ENCODE measurements at regions not wholly inside any gene's neighbourhood (a gene's known extent, or its start where the extent isn't known, plus 50 kb on each side); places are given as distances from the start of the nearest gene placed in this dataset.

DNA sequence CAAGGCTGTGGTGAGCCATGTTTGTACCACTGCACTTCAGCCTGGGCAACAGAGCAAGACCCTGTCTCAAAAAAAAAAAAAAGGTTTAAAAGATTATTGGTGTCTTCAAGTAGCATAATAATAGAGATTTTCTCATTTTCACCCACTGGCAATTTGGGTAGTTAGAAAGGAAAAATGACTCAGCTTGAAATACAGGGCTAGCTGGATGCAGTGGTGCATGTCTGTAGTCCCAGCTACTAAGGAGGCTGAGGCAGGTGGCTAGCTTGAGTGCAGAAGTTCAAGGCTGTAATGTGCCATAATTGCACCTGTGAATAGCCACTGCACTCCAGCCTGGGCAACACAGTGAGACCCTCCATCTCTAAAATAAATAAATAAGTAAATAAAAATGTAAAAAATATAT lies 111.1 kb downstream of the ARRDC3 start:
- DNase-seq (ENCODE audit: low spot score) = no peak
- no peaks in the 10 kb centered on the region for H3K4me1 ChIP-seq (ENCODE audit: control insufficient read depth in 2 of 2, insufficient read depth in 1 of 2, low read depth in 1 of 2, low read length in 2 of 2)
- H3K27ac ChIP-seq (replicated peaks; ENCODE audit: low read length) = no peak overlapping the region
- no peak overlapping the region for H2BK5ac ChIP-seq (ENCODE audit: low read length)
- H3K9me3 ChIP-seq (replicated peaks in 1 of 2; ENCODE audit: control insufficient read depth in 2 of 2, insufficient read depth in 1 of 2, low read depth in 1 of 2, low read length in 2 of 2) = no peaks in the 10 kb centered on the region
- H3K9ac ChIP-seq (ENCODE audit: low read depth, low read length, poor library complexity) = no peak overlapping the region
- H3K36me3 ChIP-seq (replicated peaks in 1 of 2; ENCODE audit: control insufficient read depth in 2 of 2, insufficient read depth in 2 of 2, low read length in 2 of 2) = no peaks in the 10 kb centered on the region
- no peak overlapping the region for H3K18ac ChIP-seq (ENCODE audit: low read length)
- H3K4ac ChIP-seq (ENCODE audit: low read length) = no peak overlapping the region
- no peak overlapping the region for H4K91ac ChIP-seq (ENCODE audit: low read depth, low read length, poor library complexity)
- H4K8ac ChIP-seq (ENCODE audit: low read depth, low read length) = no peak overlapping the region
- H3K4me2 ChIP-seq (ENCODE audit: insufficient read depth, low read length, poor library complexity, severe bottlenecking) = no peak overlapping the region
- H3K79me1 ChIP-seq (ENCODE audit: low read depth, low read length) = no peaks in the 10 kb centered on the region
- no peak overlapping the region for H2BK12ac ChIP-seq (ENCODE audit: low read length)
- no peak overlapping the region for H2BK15ac ChIP-seq (ENCODE audit: low read length)
- H3K14ac ChIP-seq (ENCODE audit: low read length) = no peak overlapping the region
- H3K27me3 ChIP-seq (ENCODE audit: control insufficient read depth in 3 of 3, insufficient read depth in 3 of 3, low read depth in 1 of 3, low read length in 3 of 3) = no peaks in the 10 kb centered on the region
- no peak overlapping the region for H3K4me3 ChIP-seq (ENCODE audit: low read length in 2 of 2)
- no peak overlapping the region for H3K23ac ChIP-seq (ENCODE audit: low read depth, low read length, poor library complexity)
- H2AK5ac ChIP-seq (ENCODE audit: low read depth, low read length) = no peak overlapping the region
- H2BK120ac ChIP-seq (ENCODE audit: low read depth, low read length) = no peak overlapping the region
- H2AFZ ChIP-seq (ENCODE audit: low read length) = no peak overlapping the region

DNA sequence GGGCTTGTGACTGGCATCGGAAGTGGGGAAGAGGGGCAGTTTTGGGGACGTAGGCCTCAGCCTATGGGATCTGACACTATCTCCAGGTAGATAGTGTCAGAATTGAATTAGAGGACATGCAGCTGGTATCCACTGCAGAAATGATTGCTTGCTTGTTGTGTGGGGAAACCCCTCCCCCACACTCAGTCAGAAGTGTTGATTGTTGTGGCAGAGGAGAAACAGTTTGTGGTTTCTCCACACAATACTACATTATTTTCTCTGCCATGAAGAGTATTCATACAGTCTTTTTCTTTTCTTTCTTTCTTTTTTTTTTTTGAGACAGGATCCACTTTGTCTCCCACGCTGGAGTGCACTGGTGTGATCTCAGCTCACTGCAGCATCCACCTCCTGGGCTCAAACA lies 113.9 kb downstream of the ARRDC3 start:
- Histone ChIP-seq H3K27me3 (ENCODE audit: control insufficient read depth in 3 of 3, insufficient read depth in 3 of 3, low read depth in 1 of 3, low read length in 3 of 3) (no peaks in the 10 kb centered on the region), H2AFZ (ENCODE audit: low read length) (no peak overlapping the region), H3K23ac (ENCODE audit: low read depth, low read length, poor library complexity) (no peak overlapping the region), H3K4me2 (ENCODE audit: insufficient read depth, low read length, poor library complexity, severe bottlenecking) (no peak overlapping the region), H4K8ac (ENCODE audit: low read depth, low read length) (no peak overlapping the region), H3K14ac (ENCODE audit: low read length) (no peak overlapping the region), H2BK120ac (ENCODE audit: low read depth, low read length) (no peak overlapping the region), H3K4ac (ENCODE audit: low read length) (no peak overlapping the region), H2BK15ac (ENCODE audit: low read length) (no peak overlapping the region), H3K4me3 (ENCODE audit: low read length in 2 of 2) (no peak overlapping the region), H3K36me3 (replicated peaks in 1 of 2; ENCODE audit: control insufficient read depth in 2 of 2, insufficient read depth in 2 of 2, low read length in 2 of 2) (no peaks in the 10 kb centered on the region), H4K91ac (ENCODE audit: low read depth, low read length, poor library complexity) (no peak overlapping the region), H2BK12ac (ENCODE audit: low read length) (no peak overlapping the region), H3K18ac (ENCODE audit: low read length) (no peak overlapping the region), H2AK5ac (ENCODE audit: low read depth, low read length) (no peak overlapping the region), H3K9me3 (replicated peaks in 1 of 2; ENCODE audit: control insufficient read depth in 2 of 2, insufficient read depth in 1 of 2, low read depth in 1 of 2, low read length in 2 of 2) (no peaks in the 10 kb centered on the region), H3K4me1 (ENCODE audit: control insufficient read depth in 2 of 2, insufficient read depth in 1 of 2, low read depth in 1 of 2, low read length in 2 of 2) (no peaks in the 10 kb centered on the region), H3K27ac (replicated peaks; ENCODE audit: low read length) (no peak overlapping the region), H2BK5ac (ENCODE audit: low read length) (no peak overlapping the region), H3K79me1 (ENCODE audit: low read depth, low read length) (no peaks in the 10 kb centered on the region), H3K9ac (ENCODE audit: low read depth, low read length, poor library complexity) (no peak overlapping the region)
- DNase-seq (ENCODE audit: low spot score) = no peak
- WGBS, 2 donors (ENCODE audit: extremely low coverage in 2 of 2, insufficient read length in 2 of 2, insufficient replicate concordance in 1 of 2) = no CpG with 5 or more reads among the region's 3 CpGs

DNA sequence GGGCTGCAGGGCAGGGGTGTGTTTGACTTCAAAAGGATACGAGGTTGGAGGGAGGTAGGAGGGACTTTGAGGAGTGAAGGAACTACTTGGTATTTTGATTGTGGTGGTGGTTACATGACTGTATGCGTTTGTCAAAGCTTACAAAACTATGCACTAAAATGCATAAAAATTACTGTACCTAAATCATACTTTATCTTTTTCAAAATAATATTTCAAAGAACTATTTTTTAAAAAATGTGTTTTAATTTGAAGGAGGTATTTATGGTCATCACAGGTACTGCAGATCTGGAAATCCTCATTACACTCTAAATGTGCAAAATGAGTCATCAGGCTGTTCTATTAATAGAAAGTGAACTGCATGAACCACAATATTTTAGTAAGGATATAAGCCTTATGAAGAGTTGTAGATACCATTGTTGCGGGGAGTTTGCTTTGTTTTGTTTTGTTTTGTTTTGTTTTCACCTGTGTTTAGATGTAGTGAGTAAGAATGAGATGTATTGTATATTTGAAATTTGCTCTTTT lies 116.9 kb downstream of the ARRDC3 start:
- no peaks in the 10 kb centered on the region for H3K36me3 ChIP-seq (replicated peaks in 1 of 2; ENCODE audit: control insufficient read depth in 2 of 2, insufficient read depth in 2 of 2, low read length in 2 of 2)
- no peak overlapping the region for H3K27ac ChIP-seq (replicated peaks; ENCODE audit: low read length)
- no peaks in the 10 kb centered on the region for H3K4me1 ChIP-seq (ENCODE audit: control insufficient read depth in 2 of 2, insufficient read depth in 1 of 2, low read depth in 1 of 2, low read length in 2 of 2)
- H3K14ac ChIP-seq (ENCODE audit: low read length) = no peak overlapping the region
- no peak overlapping the region for H2AK5ac ChIP-seq (ENCODE audit: low read depth, low read length)
- H3K23ac ChIP-seq (ENCODE audit: low read depth, low read length, poor library complexity) = no peak overlapping the region
- no peak overlapping the region for H3K4ac ChIP-seq (ENCODE audit: low read length)
- no peaks in the 10 kb centered on the region for H3K27me3 ChIP-seq (ENCODE audit: control insufficient read depth in 3 of 3, insufficient read depth in 3 of 3, low read depth in 1 of 3, low read length in 3 of 3)
- no peak overlapping the region for H2BK5ac ChIP-seq (ENCODE audit: low read length)
- H2BK15ac ChIP-seq (ENCODE audit: low read length) = no peak overlapping the region
- H2AFZ ChIP-seq (ENCODE audit: low read length) = no peak overlapping the region
- no peak overlapping the region for H2BK120ac ChIP-seq (ENCODE audit: low read depth, low read length)
- H4K8ac ChIP-seq (ENCODE audit: low read depth, low read length) = no peak overlapping the region
- no peaks in the 10 kb centered on the region for H3K79me1 ChIP-seq (ENCODE audit: low read depth, low read length)
- H4K91ac ChIP-seq (ENCODE audit: low read depth, low read length, poor library complexity) = no peak overlapping the region
- H3K18ac ChIP-seq (ENCODE audit: low read length) = no peak overlapping the region
- no peak for DNase-seq (ENCODE audit: low spot score)
- H2BK12ac ChIP-seq (ENCODE audit: low read length) = no peak overlapping the region
- H3K4me3 ChIP-seq (ENCODE audit: low read length in 2 of 2) = no peak overlapping the region
- no peaks in the 10 kb centered on the region for H3K9me3 ChIP-seq (replicated peaks in 1 of 2; ENCODE audit: control insufficient read depth in 2 of 2, insufficient read depth in 1 of 2, low read depth in 1 of 2, low read length in 2 of 2)
- WGBS, 2 donors (ENCODE audit: extremely low coverage in 2 of 2, insufficient read length in 2 of 2, insufficient replicate concordance in 1 of 2) = no CpG with 5 or more reads among the region's 3 CpGs
- H3K4me2 ChIP-seq (ENCODE audit: insufficient read depth, low read length, poor library complexity, severe bottlenecking) = no peak overlapping the region
- no peak overlapping the region for H3K9ac ChIP-seq (ENCODE audit: low read depth, low read length, poor library complexity)

DNA sequence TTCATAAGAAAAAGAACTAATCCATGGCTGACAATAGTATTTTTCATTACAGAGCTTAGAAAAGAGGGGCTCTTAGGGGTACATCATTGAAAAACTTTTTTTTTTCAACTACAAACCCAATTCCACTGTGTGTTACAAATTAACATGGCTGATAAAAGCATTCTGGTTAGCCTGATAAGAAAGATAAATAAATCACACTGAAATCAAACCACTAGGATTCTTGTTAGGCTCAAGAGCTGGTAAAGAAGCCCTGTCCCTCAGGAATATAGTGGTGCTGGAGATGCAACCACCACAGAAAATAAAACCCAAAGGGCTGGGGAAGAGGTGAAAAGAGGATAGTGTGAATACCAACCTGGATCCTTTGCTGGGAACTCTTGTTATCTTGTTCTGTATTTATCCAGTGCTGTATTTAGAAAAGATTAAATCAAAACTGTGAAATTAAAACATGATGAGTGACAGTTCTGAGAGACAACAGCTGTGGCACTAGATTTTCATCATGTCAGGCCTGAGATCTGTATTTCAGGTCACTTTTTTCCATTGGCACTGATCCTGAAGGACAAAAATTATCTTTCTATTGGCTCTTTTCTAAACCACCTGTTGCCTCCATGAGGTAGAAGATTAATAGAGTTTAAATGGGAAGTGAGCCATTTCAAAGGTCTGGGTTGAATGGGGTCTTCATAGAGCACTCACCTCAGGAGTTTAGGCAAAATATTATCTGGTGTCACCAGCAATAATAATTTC lies 118.6 kb downstream of the ARRDC3 start:
- Histone ChIP-seq H3K27ac (replicated peaks; ENCODE audit: low read length) (no peak overlapping the region), H2AFZ (ENCODE audit: low read length) (no peak overlapping the region), H3K27me3 (ENCODE audit: control insufficient read depth in 3 of 3, insufficient read depth in 3 of 3, low read depth in 1 of 3, low read length in 3 of 3) (no peaks in the 10 kb centered on the region), H4K91ac (ENCODE audit: low read depth, low read length, poor library complexity) (no peak overlapping the region), H3K4me1 (ENCODE audit: control insufficient read depth in 2 of 2, insufficient read depth in 1 of 2, low read depth in 1 of 2, low read length in 2 of 2) (peaks cover 0 to 2% of the 10 kb centered on the region in 2 donors), H2BK15ac (ENCODE audit: low read length) (no peak overlapping the region), H2BK12ac (ENCODE audit: low read length) (no peak overlapping the region), H3K14ac (ENCODE audit: low read length) (no peak overlapping the region), H3K9me3 (replicated peaks in 1 of 2; ENCODE audit: control insufficient read depth in 2 of 2, insufficient read depth in 1 of 2, low read depth in 1 of 2, low read length in 2 of 2) (no peaks in the 10 kb centered on the region), H3K23ac (ENCODE audit: low read depth, low read length, poor library complexity) (no peak overlapping the region), H4K8ac (ENCODE audit: low read depth, low read length) (no peak overlapping the region), H3K18ac (ENCODE audit: low read length) (no peak overlapping the region), H2BK5ac (ENCODE audit: low read length) (no peak overlapping the region), H3K4me3 (ENCODE audit: low read length in 2 of 2) (no peak overlapping the region), H2AK5ac (ENCODE audit: low read depth, low read length) (no peak overlapping the region), H3K79me1 (ENCODE audit: low read depth, low read length) (no peaks in the 10 kb centered on the region), H3K36me3 (replicated peaks in 1 of 2; ENCODE audit: control insufficient read depth in 2 of 2, insufficient read depth in 2 of 2, low read length in 2 of 2) (no peaks in the 10 kb centered on the region), H3K9ac (ENCODE audit: low read depth, low read length, poor library complexity) (no peak overlapping the region), H2BK120ac (ENCODE audit: low read depth, low read length) (no peak overlapping the region), H3K4ac (ENCODE audit: low read length) (no peak overlapping the region), H3K4me2 (ENCODE audit: insufficient read depth, low read length, poor library complexity, severe bottlenecking) (no peak overlapping the region)
- DNase-seq (ENCODE audit: low spot score) = no peak
